Testis (tissue), 2 donors: ENCODE measurements at regions not wholly inside any gene's neighbourhood (a gene's known extent, or its start where the extent isn't known, plus 50 kb on each side); places are given as distances from the start of the nearest gene placed in this dataset.

Experiments used
- POLR2A ChIP-seq: fragments of 450-650 bp; IDR thresholded peaks from one replicate; pipeline ENCODE4 v1.6.1; 2017; ENCODE audit warnings: antibody characterized with exemption, mild to moderate bottlenecking, moderate library complexity
- TF ChIP-seq, protein P1 (sequence below), 3 experiments: fragments of 450-650 bp in 2 of 3; fragments of 200-600 bp in 1 of 3; sonication (generic) in 1 of 3; IDR thresholded peaks; one replicate each; pipeline ENCODE4 v1.5.1; 2016 to 2019; ENCODE audit warnings: antibody characterized with exemption in 3 of 3, mild to moderate bottlenecking in 2 of 3, moderate library complexity in 1 of 3

DNA sequence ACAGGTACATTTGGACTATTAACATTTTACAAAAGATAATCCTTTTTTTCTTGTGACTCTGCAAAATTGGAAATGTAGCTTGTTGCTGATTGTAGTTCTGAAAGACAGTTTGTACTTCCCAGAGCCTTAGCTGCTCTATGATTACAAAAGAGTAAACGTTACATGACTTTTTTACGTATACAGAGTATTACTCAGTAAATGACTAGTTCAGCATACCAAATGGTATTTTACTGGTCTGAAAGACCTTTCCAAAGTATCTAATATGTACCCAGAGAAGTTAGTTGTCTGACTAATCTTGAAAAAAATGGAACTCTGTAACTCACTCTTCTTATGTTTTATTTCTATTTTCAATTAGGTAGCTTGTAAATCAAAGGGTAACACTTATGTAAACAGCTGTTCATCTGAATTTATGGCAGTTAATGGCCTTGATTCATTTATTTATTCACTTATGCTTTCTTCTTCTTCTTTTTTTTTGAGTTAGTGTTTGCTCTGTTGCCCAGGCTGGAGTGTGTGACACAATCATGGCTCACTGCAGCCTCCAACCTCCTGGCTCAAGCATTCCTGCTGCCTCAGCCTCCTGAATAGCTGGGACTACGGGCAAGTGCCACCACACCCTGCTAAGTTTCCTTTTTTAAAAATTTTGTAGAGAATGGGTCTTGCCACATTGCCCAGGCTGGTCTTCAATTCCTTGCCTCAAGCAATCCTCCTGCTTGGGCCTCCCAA lies 151.7 kb downstream of the C3orf38 start:
- TF ChIP-seq, protein P1, sequence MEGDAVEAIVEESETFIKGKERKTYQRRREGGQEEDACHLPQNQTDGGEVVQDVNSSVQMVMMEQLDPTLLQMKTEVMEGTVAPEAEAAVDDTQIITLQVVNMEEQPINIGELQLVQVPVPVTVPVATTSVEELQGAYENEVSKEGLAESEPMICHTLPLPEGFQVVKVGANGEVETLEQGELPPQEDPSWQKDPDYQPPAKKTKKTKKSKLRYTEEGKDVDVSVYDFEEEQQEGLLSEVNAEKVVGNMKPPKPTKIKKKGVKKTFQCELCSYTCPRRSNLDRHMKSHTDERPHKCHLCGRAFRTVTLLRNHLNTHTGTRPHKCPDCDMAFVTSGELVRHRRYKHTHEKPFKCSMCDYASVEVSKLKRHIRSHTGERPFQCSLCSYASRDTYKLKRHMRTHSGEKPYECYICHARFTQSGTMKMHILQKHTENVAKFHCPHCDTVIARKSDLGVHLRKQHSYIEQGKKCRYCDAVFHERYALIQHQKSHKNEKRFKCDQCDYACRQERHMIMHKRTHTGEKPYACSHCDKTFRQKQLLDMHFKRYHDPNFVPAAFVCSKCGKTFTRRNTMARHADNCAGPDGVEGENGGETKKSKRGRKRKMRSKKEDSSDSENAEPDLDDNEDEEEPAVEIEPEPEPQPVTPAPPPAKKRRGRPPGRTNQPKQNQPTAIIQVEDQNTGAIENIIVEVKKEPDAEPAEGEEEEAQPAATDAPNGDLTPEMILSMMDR (IDR thresholded peaks at IDR 0.05) = no peak
- TF ChIP-seq POLR2A = no peak
